Midbrain (tissue), 1 donor: ENCODE measurements at regions not wholly inside any gene's neighbourhood (a gene's known extent, or its start where the extent isn't known, plus 50 kb on each side); places are given as distances from the start of the nearest gene placed in this dataset.

Experiments used
- DNase-seq: peaks from one replicate; lab custom pipeline; 2025; lab: John Stamatoyannopoulos, UW

- peak; percentile 10 for DNase-seq
Observed at GRCh38 chr4:178577933-178578332, 1135.7 kb upstream of the AGA start.

GRCh38 chr4:178595500-178596138 is 1153.4 kb upstream of the AGA start:
- DNase-seq, result no peak

GRCh38 chr4:178598672-178599071 is 1156.4 kb upstream of the AGA start:
- DNase-seq, result no peak

GRCh38 chr4:178599521-178599920 is 1157.3 kb upstream of the AGA start:
- DNase-seq, result no peak

GRCh38 chr4:178602833-178603232 is 1160.6 kb upstream of the AGA start:
- DNase-seq, result no peak

- no peak for DNase-seq
Observed at GRCh38 chr4:178611062-178611461, 1168.8 kb upstream of the AGA start.

- DNase-seq, result no peak
Observed at GRCh38 chr4:178612733-178613132, 1170.5 kb upstream of the AGA start.

GRCh38 chr4:178632415-178632814 is 1190.2 kb upstream of the AGA start:
- DNase-seq, result no peak

GRCh38 chr4:178633263-178633662 is 1191.0 kb upstream of the AGA start:
- DNase-seq, result no peak

- DNase-seq, result no peak
Observed at GRCh38 chr4:178664621-178665020, 1222.4 kb upstream of the AGA start.

- no peak for DNase-seq
Observed at GRCh38 chr4:178665916-178666315, 1223.7 kb upstream of the AGA start.

- no peak for DNase-seq
Observed at GRCh38 chr4:178671766-178672165, 1229.5 kb upstream of the AGA start.

- no peak for DNase-seq
Observed at GRCh38 chr4:178672512-178672911, 1230.3 kb upstream of the AGA start.

- DNase-seq, result no peak
Observed at GRCh38 chr4:178681871-178682270, 1239.6 kb upstream of the AGA start.

- DNase-seq, result no peak
Observed at GRCh38 chr4:178689926-178690325, 1247.7 kb upstream of the AGA start.

GRCh38 chr4:178693816-178694215 is 1251.6 kb upstream of the AGA start:
- DNase-seq, result no peak

GRCh38 chr4:178696515-178696914 is 1254.3 kb upstream of the AGA start:
- no peak for DNase-seq

GRCh38 chr4:178712486-178712885 is 1270.2 kb upstream of the AGA start:
- no peak for DNase-seq

- DNase-seq, result no peak
Observed at GRCh38 chr4:178738026-178738425, 1295.8 kb upstream of the AGA start.

GRCh38 chr4:178745203-178745602 is 1303.0 kb upstream of the AGA start:
- DNase-seq, result no peak

- DNase-seq, result peak; percentile 0
Observed at GRCh38 chr4:178752954-178753525, 1310.8 kb upstream of the AGA start.

GRCh38 chr4:178778496-178778895 is 1336.3 kb upstream of the AGA start:
- DNase-seq, result no peak

- no peak for DNase-seq
Observed at GRCh38 chr4:178781779-178782178, 1339.5 kb upstream of the AGA start.

GRCh38 chr4:178784491-178784890 is 1342.3 kb upstream of the AGA start:
- DNase-seq, result no peak
